ENCODE measurements at regions not wholly inside any gene's neighbourhood (a gene's known extent, or its start where the extent isn't known, plus 50 kb on each side); places are given as distances from the start of the nearest gene placed in this dataset.

GRCh38 chr6:144559865-144560593, 274.9 kb downstream of the UTRN start:
- Histone ChIP-seq H4K20me1 (ENCODE audit: insufficient read depth, low read length) (no peaks in the 10 kb centered on the region), H3K27me3 (ENCODE audit: insufficient read depth, low read length) (no peaks in the 10 kb centered on the region), H3K9ac (ENCODE audit: low read length) (no peak overlapping the region), H3K9me3 (ENCODE audit: low read length) (no peaks in the 10 kb centered on the region), H3K9me2 (ENCODE audit: low read depth, low read length) (no peaks in the 10 kb centered on the region), H3K79me2 (ENCODE audit: insufficient read depth, low read length) (no peaks in the 10 kb centered on the region), H3K27ac (ENCODE audit: low read depth, low read length, poor library complexity, severe bottlenecking) (no peak overlapping the region), H2AFZ (ENCODE audit: low read length) (no peak overlapping the region), H3F3A (ENCODE audit: insufficient read depth, low read length) (no peaks in the 10 kb centered on the region), H3K4me2 (ENCODE audit: low read length) (no peak overlapping the region), H3K4me3 (ENCODE audit: low read depth, low read length, poor library complexity, severe bottlenecking) (no peak overlapping the region), H3K4me1 (ENCODE audit: insufficient read depth, low read length, severe bottlenecking) (no peaks in the 10 kb centered on the region), H3K36me3 (ENCODE audit: insufficient read depth, low read length) (no peaks in the 10 kb centered on the region)
- TF ChIP-seq EZH2 (IDR thresholded peaks at IDR 0.05; ENCODE audit: borderline replicate concordance, low read length) = no peak
- no peak for TF ChIP-seq CTCF (IDR thresholded peaks at IDR 0.05; ENCODE audit: low read length)

GRCh38 chr6:144561455-144562043, 276.4 kb downstream of the UTRN start:
- no peak overlapping the region for H3K27ac ChIP-seq (ENCODE audit: low read depth, low read length, poor library complexity, severe bottlenecking)
- no peak overlapping the region for H3K9ac ChIP-seq (ENCODE audit: low read length)
- H3K4me3 ChIP-seq (ENCODE audit: low read depth, low read length, poor library complexity, severe bottlenecking) = no peak overlapping the region
- H2AFZ ChIP-seq (ENCODE audit: low read length) = no peak overlapping the region
- H3K9me2 ChIP-seq (ENCODE audit: low read depth, low read length) = no peaks in the 10 kb centered on the region
- no peaks in the 10 kb centered on the region for H3K27me3 ChIP-seq (ENCODE audit: insufficient read depth, low read length)
- H3F3A ChIP-seq (ENCODE audit: insufficient read depth, low read length) = no peaks in the 10 kb centered on the region
- no peak overlapping the region for H3K4me2 ChIP-seq (ENCODE audit: low read length)
- no peaks in the 10 kb centered on the region for H3K9me3 ChIP-seq (ENCODE audit: low read length)
- H3K79me2 ChIP-seq (ENCODE audit: insufficient read depth, low read length) = no peaks in the 10 kb centered on the region
- no peaks in the 10 kb centered on the region for H3K36me3 ChIP-seq (ENCODE audit: insufficient read depth, low read length)
- H4K20me1 ChIP-seq (ENCODE audit: insufficient read depth, low read length) = no peaks in the 10 kb centered on the region
- H3K4me1 ChIP-seq (ENCODE audit: insufficient read depth, low read length, severe bottlenecking) = no peaks in the 10 kb centered on the region
- TF ChIP-seq CTCF (IDR thresholded peaks at IDR 0.05; ENCODE audit: low read length) (no peak), EZH2 (IDR thresholded peaks at IDR 0.05; ENCODE audit: borderline replicate concordance, low read length) (no peak)

GRCh38 chr6:144564202-144564601, 279.1 kb downstream of the UTRN start:
- Histone ChIP-seq H3K9ac (ENCODE audit: low read length) (no peak overlapping the region), H3K9me2 (ENCODE audit: low read depth, low read length) (no peaks in the 10 kb centered on the region), H3K4me1 (ENCODE audit: insufficient read depth, low read length, severe bottlenecking) (no peaks in the 10 kb centered on the region), H3K4me2 (ENCODE audit: low read length) (no peak overlapping the region), H3K36me3 (ENCODE audit: insufficient read depth, low read length) (no peaks in the 10 kb centered on the region), H3K27me3 (ENCODE audit: insufficient read depth, low read length) (no peaks in the 10 kb centered on the region), H3F3A (ENCODE audit: insufficient read depth, low read length) (no peaks in the 10 kb centered on the region), H3K27ac (ENCODE audit: low read depth, low read length, poor library complexity, severe bottlenecking) (no peak overlapping the region), H3K79me2 (ENCODE audit: insufficient read depth, low read length) (no peaks in the 10 kb centered on the region), H2AFZ (ENCODE audit: low read length) (no peak overlapping the region), H3K4me3 (ENCODE audit: low read depth, low read length, poor library complexity, severe bottlenecking) (no peak overlapping the region), H3K9me3 (ENCODE audit: low read length) (no peaks in the 10 kb centered on the region), H4K20me1 (ENCODE audit: insufficient read depth, low read length) (no peaks in the 10 kb centered on the region)
- no peak for TF ChIP-seq CTCF (IDR thresholded peaks at IDR 0.05; ENCODE audit: low read length)
- no peak for TF ChIP-seq EZH2 (IDR thresholded peaks at IDR 0.05; ENCODE audit: borderline replicate concordance, low read length)

All from OCI-LY1 (cell line).